ENCODE measurements at regions not wholly inside any gene's neighbourhood (a gene's known extent, or its start where the extent isn't known, plus 50 kb on each side); places are given as distances from the start of the nearest gene placed in this dataset.

DNA sequence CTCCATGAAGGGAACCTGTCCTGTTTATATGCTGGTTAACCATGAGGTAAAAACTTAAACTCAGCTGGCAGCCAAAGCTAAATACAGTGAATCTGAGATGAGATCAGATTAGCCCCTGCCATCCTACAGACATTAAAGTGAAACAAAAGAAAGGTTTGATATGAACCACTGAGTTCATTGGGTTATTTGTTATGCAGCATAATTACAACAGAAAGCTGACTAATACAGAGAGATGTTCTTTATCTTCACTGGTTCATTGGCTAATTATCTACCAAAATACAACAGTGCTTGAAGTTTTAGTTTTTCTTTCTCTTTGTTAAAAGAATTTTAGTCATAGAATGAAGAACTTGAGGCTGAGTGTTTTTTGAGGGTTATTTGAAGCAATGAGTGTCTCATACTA, 307.6 kb upstream of the FERMT1 start:
- Mint-ChIP-seq H3K36me3 (no peaks in the 10 kb centered on the region), H3K27me3 (ENCODE audit: low read depth) (no peaks in the 10 kb centered on the region), H3K4me1 (peaks cover 4% of the 10 kb centered on the region; the same call in 1 of the 2 replicates), H3K9me3 (peaks cover 9% of the 10 kb centered on the region), H3K27ac (no peak overlapping the region), H3K4me3 (no peak overlapping the region)
- DNase-seq (ENCODE audit: low spot score) = no peak
- POLR2A ChIA-PET = no interaction called here
- CTCF ChIA-PET = interaction anchor here (0.9 kb wide), 1 partner anchor 48 kb away, joined by 5 read pairs; no protein-coding TSS in a partner anchor
- TF ChIP-seq ZNF396 (CRISPR knock-in tag; IDR thresholded peaks at IDR 0.05; ENCODE audit: borderline replicate concordance) = no peak
- no peak for TF ChIP-seq SMAD4 (CRISPR knock-in tag; IDR thresholded peaks at IDR 0.05)
- TF ChIP-seq, protein P1, sequence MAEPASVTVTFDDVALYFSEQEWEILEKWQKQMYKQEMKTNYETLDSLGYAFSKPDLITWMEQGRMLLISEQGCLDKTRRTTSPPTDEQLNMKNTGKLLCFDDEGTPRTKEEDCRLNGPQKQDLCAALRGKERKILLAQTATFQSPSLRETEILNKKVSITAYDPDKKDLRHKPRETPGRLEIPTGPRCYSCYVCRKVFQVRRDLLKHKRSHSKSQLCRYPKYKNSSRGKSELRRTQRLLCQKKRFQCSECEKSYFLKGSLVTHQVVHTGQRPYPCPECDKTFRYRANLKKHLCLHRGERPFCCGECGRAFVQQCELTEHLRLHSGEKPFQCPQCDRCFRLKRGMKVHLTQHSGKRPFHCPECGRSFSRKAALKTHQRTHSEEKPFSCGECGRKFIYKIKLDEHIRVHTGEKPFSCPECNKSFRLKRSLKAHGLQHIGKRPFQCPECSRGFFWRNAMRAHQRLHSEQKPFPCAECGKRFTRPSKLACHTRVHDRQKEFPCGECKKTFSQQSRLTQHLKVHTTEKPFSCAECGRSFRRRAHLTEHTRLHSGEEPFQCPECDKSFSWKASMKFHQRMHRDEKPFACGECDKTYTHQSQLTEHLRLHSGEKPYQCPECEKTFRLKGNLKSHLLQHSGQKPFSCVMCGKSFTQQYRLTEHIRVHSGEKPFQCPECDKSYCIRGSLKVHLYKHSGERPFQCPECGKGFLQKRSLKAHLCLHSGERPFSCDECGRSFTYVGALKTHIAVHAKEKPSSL (CRISPR knock-in tag; conservative IDR thresholded peaks at IDR 0.05) = no peak
- TF ChIP-seq ELF4 (CRISPR knock-in tag; IDR thresholded peaks at IDR 0.05; ENCODE audit: low read depth) = no peak
- no peak for TF ChIP-seq ZNF232 (CRISPR knock-in tag; IDR thresholded peaks at IDR 0.05)
- no peak for TF ChIP-seq ZNF121 (CRISPR knock-in tag; IDR thresholded peaks at IDR 0.05)
- TF ChIP-seq MYBL2 (CRISPR knock-in tag; IDR thresholded peaks at IDR 0.05) = no peak
- TF ChIP-seq, protein P2, sequence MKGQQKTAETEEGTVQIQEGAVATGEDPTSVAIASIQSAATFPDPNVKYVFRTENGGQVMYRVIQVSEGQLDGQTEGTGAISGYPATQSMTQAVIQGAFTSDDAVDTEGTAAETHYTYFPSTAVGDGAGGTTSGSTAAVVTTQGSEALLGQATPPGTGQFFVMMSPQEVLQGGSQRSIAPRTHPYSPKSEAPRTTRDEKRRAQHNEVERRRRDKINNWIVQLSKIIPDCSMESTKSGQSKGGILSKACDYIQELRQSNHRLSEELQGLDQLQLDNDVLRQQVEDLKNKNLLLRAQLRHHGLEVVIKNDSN (CRISPR knock-in tag; IDR thresholded peaks at IDR 0.05) = no peak
- no peak for TF ChIP-seq GABPB1 (CRISPR knock-in tag; IDR thresholded peaks at IDR 0.05)
- no peak for TF ChIP-seq PRRX2 (CRISPR knock-in tag; IDR thresholded peaks at IDR 0.05)
- no peak for TF ChIP-seq FOXP1 (CRISPR knock-in tag; IDR thresholded peaks at IDR 0.05; ENCODE audit: borderline replicate concordance)
- no peak for TF ChIP-seq GRHL2 (CRISPR knock-in tag; IDR thresholded peaks at IDR 0.05; ENCODE audit: insufficient replicate concordance, severe bottlenecking)
- TF ChIP-seq, protein P3, sequence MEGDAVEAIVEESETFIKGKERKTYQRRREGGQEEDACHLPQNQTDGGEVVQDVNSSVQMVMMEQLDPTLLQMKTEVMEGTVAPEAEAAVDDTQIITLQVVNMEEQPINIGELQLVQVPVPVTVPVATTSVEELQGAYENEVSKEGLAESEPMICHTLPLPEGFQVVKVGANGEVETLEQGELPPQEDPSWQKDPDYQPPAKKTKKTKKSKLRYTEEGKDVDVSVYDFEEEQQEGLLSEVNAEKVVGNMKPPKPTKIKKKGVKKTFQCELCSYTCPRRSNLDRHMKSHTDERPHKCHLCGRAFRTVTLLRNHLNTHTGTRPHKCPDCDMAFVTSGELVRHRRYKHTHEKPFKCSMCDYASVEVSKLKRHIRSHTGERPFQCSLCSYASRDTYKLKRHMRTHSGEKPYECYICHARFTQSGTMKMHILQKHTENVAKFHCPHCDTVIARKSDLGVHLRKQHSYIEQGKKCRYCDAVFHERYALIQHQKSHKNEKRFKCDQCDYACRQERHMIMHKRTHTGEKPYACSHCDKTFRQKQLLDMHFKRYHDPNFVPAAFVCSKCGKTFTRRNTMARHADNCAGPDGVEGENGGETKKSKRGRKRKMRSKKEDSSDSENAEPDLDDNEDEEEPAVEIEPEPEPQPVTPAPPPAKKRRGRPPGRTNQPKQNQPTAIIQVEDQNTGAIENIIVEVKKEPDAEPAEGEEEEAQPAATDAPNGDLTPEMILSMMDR (IDR thresholded peaks at IDR 0.05) = no peak
- no peak for TF ChIP-seq CBFB (CRISPR knock-in tag; IDR thresholded peaks at IDR 0.05; ENCODE audit: low read depth)
- TF ChIP-seq JUN (CRISPR knock-in tag; IDR thresholded peaks at IDR 0.05) = no peak
- TF ChIP-seq OVOL2 (CRISPR knock-in tag; IDR thresholded peaks at IDR 0.05; ENCODE audit: borderline replicate concordance) = no peak
- TF ChIP-seq, protein P4, sequence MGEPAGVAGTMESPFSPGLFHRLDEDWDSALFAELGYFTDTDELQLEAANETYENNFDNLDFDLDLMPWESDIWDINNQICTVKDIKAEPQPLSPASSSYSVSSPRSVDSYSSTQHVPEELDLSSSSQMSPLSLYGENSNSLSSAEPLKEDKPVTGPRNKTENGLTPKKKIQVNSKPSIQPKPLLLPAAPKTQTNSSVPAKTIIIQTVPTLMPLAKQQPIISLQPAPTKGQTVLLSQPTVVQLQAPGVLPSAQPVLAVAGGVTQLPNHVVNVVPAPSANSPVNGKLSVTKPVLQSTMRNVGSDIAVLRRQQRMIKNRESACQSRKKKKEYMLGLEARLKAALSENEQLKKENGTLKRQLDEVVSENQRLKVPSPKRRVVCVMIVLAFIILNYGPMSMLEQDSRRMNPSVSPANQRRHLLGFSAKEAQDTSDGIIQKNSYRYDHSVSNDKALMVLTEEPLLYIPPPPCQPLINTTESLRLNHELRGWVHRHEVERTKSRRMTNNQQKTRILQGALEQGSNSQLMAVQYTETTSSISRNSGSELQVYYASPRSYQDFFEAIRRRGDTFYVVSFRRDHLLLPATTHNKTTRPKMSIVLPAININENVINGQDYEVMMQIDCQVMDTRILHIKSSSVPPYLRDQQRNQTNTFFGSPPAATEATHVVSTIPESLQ (CRISPR knock-in tag; IDR thresholded peaks at IDR 0.05) = no peak
- no peak for ATAC-seq

DNA sequence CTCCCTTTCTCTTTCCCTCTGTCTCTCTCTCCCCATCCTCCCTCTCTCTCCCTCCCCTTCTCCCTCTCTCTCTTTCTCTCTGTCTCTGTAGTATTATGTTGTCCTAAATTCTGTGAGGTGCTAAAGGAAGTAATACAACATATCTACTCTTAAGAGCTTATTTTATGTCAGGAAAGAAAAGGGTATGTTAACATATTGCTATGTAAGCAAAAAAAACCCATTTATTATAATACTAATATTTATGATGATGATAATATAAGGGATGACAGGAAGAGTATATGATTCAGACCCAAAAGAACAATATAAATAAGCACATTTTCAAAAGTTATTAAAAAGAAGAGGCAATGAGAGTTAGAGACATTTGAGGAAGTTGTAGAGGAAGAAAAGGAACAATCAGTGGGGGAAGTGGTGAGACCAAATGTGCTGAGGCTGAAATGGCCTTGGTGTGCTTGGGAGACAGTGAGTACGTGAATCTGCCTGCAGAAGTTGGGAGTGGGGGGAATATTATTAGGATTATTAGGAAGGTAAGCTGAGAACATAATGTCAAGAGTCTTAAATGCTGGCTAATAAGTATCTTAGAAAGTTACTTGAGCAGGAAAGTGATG, 303.6 kb upstream of the FERMT1 start:
- H3K4me3 Mint-ChIP-seq = no peak overlapping the region
- ChIA-PET POLR2A (no interaction called here), CTCF (no interaction called here)
- no peak for DNase-seq (ENCODE audit: low spot score)
- H3K36me3 Mint-ChIP-seq = no peaks in the 10 kb centered on the region
- peaks cover 4% of the 10 kb centered on the region; the same call in 1 of the 2 replicates for H3K4me1 Mint-ChIP-seq
- peaks cover 9% of the 10 kb centered on the region for H3K9me3 Mint-ChIP-seq
- H3K27me3 Mint-ChIP-seq (ENCODE audit: low read depth) = no peaks in the 10 kb centered on the region
- H3K27ac Mint-ChIP-seq = no peak overlapping the region
- no peak for ATAC-seq
- TF ChIP-seq ZNF671 (CRISPR knock-in tag; IDR thresholded peaks at IDR 0.05) (no peak), JUN (CRISPR knock-in tag; IDR thresholded peaks at IDR 0.05) (no peak), CBFB (CRISPR knock-in tag; IDR thresholded peaks at IDR 0.05; ENCODE audit: low read depth) (no peak), RELA (CRISPR knock-in tag; IDR thresholded peaks at IDR 0.05; ENCODE audit: borderline replicate concordance) (no peak)
- TF ChIP-seq, protein P5, sequence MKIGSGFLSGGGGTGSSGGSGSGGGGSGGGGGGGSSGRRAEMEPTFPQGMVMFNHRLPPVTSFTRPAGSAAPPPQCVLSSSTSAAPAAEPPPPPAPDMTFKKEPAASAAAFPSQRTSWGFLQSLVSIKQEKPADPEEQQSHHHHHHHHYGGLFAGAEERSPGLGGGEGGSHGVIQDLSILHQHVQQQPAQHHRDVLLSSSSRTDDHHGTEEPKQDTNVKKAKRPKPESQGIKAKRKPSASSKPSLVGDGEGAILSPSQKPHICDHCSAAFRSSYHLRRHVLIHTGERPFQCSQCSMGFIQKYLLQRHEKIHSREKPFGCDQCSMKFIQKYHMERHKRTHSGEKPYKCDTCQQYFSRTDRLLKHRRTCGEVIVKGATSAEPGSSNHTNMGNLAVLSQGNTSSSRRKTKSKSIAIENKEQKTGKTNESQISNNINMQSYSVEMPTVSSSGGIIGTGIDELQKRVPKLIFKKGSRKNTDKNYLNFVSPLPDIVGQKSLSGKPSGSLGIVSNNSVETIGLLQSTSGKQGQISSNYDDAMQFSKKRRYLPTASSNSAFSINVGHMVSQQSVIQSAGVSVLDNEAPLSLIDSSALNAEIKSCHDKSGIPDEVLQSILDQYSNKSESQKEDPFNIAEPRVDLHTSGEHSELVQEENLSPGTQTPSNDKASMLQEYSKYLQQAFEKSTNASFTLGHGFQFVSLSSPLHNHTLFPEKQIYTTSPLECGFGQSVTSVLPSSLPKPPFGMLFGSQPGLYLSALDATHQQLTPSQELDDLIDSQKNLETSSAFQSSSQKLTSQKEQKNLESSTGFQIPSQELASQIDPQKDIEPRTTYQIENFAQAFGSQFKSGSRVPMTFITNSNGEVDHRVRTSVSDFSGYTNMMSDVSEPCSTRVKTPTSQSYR (CRISPR knock-in tag; IDR thresholded peaks at IDR 0.05) = no peak
- TF ChIP-seq, protein P1 (CRISPR knock-in tag; conservative IDR thresholded peaks at IDR 0.05) = no peak
- TF ChIP-seq, protein P6, sequence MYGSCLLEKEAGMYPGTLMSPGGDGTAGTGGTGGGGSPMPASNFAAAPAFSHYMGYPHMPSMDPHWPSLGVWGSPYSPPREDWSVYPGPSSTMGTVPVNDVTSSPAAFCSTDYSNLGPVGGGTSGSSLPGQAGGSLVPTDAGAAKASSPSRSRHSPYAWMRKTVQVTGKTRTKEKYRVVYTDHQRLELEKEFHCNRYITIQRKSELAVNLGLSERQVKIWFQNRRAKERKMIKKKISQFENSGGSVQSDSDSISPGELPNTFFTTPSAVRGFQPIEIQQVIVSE (CRISPR knock-in tag; IDR thresholded peaks at IDR 0.05; ENCODE audit: borderline replicate concordance) = no peak
- TF ChIP-seq, protein P7, sequence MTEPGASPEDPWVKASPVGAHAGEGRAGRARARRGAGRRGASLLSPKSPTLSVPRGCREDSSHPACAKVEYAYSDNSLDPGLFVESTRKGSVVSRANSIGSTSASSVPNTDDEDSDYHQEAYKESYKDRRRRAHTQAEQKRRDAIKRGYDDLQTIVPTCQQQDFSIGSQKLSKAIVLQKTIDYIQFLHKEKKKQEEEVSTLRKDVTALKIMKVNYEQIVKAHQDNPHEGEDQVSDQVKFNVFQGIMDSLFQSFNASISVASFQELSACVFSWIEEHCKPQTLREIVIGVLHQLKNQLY (CRISPR knock-in tag; IDR thresholded peaks at IDR 0.05) = no peak
